ENCODE measurements at regions not wholly inside any gene's neighbourhood (a gene's known extent, or its start where the extent isn't known, plus 50 kb on each side); places are given as distances from the start of the nearest gene placed in this dataset.
"Not testable (repeated sequence)": the region's sequence is repeated elsewhere in the genome, so short reads cannot be mapped to it uniquely, and the experiment has no call there.

DNA sequence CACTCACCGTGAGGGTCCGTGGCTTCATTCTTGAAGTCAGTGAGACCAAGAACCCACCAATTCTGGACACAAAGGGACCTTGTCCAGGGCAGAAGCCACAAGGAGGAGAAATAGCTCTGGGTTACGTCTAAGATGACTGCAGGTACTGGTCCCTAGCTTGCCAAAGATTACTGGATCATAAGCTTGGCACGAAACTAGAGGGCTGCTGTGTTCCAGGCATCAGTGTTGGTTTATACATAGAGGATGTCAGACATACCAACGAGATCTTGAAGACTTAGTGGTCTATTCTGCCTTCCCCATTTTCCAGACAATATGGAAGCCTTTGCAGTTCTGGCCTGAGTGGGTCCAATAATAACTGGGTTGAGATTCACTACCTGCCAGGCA, 175.7 kb downstream of the TBX18 start:
- Histone ChIP-seq H3K36me3 (no peaks in the 10 kb centered on the region), H3K27ac (no peak overlapping the region), H3K9me3 (no peaks in the 10 kb centered on the region), H3K4me3 (no peak overlapping the region), H3K27me3 (no peaks in the 10 kb centered on the region), H3K4me1 (no peaks in the 10 kb centered on the region)
- intact Hi-C loops (cut with DNase I) = no loop called here
- ATAC-seq (no peak), DNase-seq (no peak), FAIRE-seq (no peak)
- TF ChIP-seq, protein P1, sequence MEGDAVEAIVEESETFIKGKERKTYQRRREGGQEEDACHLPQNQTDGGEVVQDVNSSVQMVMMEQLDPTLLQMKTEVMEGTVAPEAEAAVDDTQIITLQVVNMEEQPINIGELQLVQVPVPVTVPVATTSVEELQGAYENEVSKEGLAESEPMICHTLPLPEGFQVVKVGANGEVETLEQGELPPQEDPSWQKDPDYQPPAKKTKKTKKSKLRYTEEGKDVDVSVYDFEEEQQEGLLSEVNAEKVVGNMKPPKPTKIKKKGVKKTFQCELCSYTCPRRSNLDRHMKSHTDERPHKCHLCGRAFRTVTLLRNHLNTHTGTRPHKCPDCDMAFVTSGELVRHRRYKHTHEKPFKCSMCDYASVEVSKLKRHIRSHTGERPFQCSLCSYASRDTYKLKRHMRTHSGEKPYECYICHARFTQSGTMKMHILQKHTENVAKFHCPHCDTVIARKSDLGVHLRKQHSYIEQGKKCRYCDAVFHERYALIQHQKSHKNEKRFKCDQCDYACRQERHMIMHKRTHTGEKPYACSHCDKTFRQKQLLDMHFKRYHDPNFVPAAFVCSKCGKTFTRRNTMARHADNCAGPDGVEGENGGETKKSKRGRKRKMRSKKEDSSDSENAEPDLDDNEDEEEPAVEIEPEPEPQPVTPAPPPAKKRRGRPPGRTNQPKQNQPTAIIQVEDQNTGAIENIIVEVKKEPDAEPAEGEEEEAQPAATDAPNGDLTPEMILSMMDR (IDR thresholded peaks at IDR 0.05) = no peak
- 65 to 72% methylated on average over 5 of the region's 5 CpGs for WGBS, 2 donors

DNA sequence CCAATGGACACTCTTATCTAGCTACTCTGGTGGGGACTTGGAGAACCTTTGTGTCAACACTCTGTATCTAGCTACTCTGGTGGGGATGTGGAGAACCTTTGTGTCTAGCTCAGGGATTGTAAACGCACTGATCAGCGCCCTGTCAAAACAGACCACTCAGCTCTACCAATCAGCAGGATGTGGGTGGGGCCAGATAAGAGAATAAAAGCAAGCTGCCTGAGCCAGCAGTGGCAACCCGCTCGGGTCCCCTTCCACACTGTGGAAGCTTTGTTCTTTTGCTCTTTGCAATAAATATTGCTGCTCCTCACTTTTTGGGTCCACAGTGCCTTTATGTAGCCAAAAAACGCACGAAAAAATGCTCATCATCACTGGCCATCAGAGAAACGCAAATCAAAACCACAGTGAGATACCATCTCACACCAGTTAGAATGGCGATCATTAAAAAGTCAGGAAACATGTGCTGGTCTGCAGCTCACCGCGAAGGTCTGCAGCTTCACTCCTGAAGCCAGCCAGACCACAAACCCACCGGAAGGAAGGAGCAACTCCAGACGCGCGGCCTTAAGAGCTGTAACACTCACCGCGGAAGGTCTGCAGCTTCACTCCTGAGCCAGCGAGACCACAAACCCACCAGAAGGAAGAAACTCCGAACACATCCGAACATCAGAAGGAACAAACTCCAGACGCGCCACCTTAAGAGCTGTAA, 176.3 kb downstream of the TBX18 start:
- intact Hi-C loops (cut with DNase I); H3K36me3 ChIP-seq; H3K27ac ChIP-seq; ATAC-seq; H3K4me1 ChIP-seq; DNase-seq; H3K27me3 ChIP-seq; H3K9me3 ChIP-seq; FAIRE-seq; H3K4me3 ChIP-seq: not testable (repeated sequence)
- WGBS, 2 donors = 69 to 77% methylated on average over 21 of the region's 21 CpGs

DNA sequence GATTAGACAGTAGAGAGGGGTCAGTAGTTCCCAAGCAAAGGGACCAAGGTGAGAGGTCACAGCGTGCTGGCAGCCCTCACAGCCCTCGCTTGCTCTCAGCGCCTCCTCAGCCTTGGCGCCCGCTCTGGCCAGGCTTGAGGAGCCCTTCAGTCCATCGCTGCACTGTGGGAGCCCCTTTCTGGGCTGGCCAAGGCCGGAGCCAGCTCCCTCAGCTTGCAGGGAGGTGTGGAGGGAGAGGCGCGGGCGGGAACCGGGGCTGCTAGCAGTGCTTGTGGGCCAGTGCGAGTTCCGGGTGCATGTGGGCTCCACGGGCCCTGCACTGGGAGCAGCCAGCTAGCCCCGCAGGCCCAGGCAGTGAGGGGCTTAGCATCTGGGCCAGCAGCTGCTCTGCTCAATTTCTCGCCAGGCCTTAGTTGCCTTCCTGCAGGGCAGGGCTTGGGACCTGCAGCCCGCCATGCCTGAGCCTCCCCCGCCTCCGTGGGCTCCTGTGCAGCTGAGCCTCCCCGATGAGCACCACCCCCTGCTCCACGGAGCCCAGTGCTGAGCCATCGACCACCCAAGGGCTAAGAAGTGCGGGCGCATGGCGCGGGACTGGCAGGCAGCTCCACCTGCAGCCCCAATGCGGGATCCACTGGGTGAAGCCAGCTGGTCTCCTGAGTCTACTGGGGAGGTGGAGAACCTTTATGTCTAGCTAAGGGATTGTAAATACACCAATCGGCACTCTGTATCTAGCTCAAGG, 177.0 kb downstream of the TBX18 start:
- not testable (repeated sequence) for ATAC-seq, FAIRE-seq
- DNase-seq = peak in 2 of 6 donors; percentile 47 to 60

DNA sequence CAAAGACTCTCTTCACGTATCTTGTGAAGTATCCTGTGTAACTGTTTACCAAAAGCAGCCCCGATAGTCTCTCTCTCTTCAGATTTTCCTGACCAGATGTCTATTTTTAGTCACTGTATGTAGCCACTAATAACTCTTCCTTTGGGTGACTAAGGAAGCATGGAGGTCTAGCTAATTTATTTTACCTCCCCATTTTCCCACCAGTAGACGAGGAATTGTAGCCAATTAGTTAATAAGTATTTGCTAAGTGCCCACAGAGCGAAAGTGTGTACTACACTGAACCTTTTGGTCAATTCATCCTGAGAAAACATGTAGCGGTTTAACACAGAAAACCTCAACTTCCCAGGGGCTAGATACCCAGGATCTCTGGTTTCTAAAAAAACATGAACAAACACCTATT, 180.6 kb downstream of the TBX18 start:
- no peaks in the 10 kb centered on the region for H3K9me3 ChIP-seq
- no peak for FAIRE-seq

More for the DNA sequence above, 177.0 kb downstream of the TBX18 start:
- intact Hi-C loops (cut with DNase I); H3K27me3 ChIP-seq; H3K4me1 ChIP-seq; H3K27ac ChIP-seq; H3K9me3 ChIP-seq; H3K36me3 ChIP-seq; H3K4me3 ChIP-seq: not testable (repeated sequence)
- WGBS, 2 donors = 83 to 88% methylated on average over 23 to 28 of the region's 28 CpGs

DNA sequence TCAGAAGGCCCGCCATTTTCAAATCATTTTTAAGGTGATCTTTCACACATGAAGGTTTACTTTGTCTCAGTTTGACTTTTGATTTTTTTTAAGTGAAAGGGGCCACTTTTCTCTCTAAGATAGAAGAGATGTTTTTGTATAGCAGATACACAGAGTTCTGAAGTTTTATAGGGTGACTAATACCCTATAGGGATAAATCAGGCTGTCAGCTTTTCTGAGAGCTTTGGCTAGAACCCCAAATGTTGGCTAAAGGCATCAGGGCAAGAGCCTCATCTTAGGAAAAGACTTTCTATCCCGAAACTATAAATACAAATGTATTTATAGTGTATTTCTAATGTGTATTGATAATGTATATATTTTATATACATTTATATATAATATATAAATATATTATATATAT, 181.4 kb downstream of the TBX18 start:
- no peaks in the 10 kb centered on the region for H3K4me1 ChIP-seq
- TF ChIP-seq, protein P1 (IDR thresholded peaks at IDR 0.05) = no peak
- FAIRE-seq (no peak), ATAC-seq (no peak), DNase-seq (no peak)
- no peaks in the 10 kb centered on the region for H3K27me3 ChIP-seq
- H3K27ac ChIP-seq = no peak overlapping the region
- intact Hi-C loops (cut with DNase I) = no loop called here
- WGBS, 2 donors = 52 to 57% methylated on average over 2 of the region's 2 CpGs
- H3K36me3 ChIP-seq = no peaks in the 10 kb centered on the region
- no peak overlapping the region for H3K4me3 ChIP-seq
- H3K9me3 ChIP-seq = no peaks in the 10 kb centered on the region

More for the DNA sequence above, 180.6 kb downstream of the TBX18 start:
- 41 to 43% methylated on average over 5 of the region's 5 CpGs for WGBS, 2 donors
- Histone ChIP-seq H3K36me3 (no peaks in the 10 kb centered on the region), H3K4me3 (no peak overlapping the region), H3K27ac (no peak overlapping the region), H3K27me3 (no peaks in the 10 kb centered on the region), H3K4me1 (no peaks in the 10 kb centered on the region)
- DNase-seq (no peak), ATAC-seq (no peak)
- TF ChIP-seq, protein P1 (IDR thresholded peaks at IDR 0.05) = no peak
- intact Hi-C loops (cut with DNase I) = no loop called here
